T-cell (primary cell): ENCODE measurements at regions not wholly inside any gene's neighbourhood (a gene's known extent, or its start where the extent isn't known, plus 50 kb on each side); places are given as distances from the start of the nearest gene placed in this dataset.

Experiments used
- ATAC-seq, 4 experiments: fragments of 200-7000 bp in 3 of 4; fragments of 150-1000 bp in 1 of 4; cut with Tn5 transposase; replicated peaks in 1 of 4; 1 replicate in 3 of 4; 2 replicates in 1 of 4; pipeline ENCODE4 v1.10.0; 2021; ENCODE audit warnings: moderate library complexity in 3 of 4, mild to moderate bottlenecking in 2 of 4, moderate number of reproducible peaks in 1 of 4
- CTCF ChIA-PET, 2 donors: fragments of 300-600 bp; sonication (Branson Sonifier 250); formaldehyde crosslinking; loops; one replicate each; lab custom pipeline; 2022; ENCODE audit warnings: antibody characterized with exemption in 2 of 2; lab: Charles Lee
- POLR2A ChIA-PET, 2 donors: fragments of 300-600 bp; sonication (Branson Sonifier 250); formaldehyde crosslinking; loops; one replicate each; lab custom pipeline; 2022; ENCODE audit warnings: antibody characterized with exemption in 2 of 2; lab: Charles Lee
- DNase-seq, 35 experiments: peaks; one replicate each; pipeline versions ENCODE4 v3.0.0 to v3.0.0-alpha.2; 2013 to 2023
- H3K27ac ChIP-seq: one replicate; pipeline ENCODE4 v1.5.1; 2013; ENCODE audit warnings: low read length
- H3K27me3 ChIP-seq, 2 experiments: replicated peaks in 1 of 2; 1 replicate in 1 of 2; 2 replicates in 1 of 2; pipeline versions ENCODE4 v1.6.1 to v1.7.0; 2013; ENCODE audit warnings: low read length in 1 of 2, mixed read lengths in 1 of 2; ENCODE audit not compliant: control insufficient read depth in 2 of 2, insufficient read depth in 2 of 2; ENCODE audit errors: extremely low read depth in 1 of 2
- H3K36me3 ChIP-seq, 2 donors: 1 replicate in 1 of 2; 2 replicates in 1 of 2; pipeline versions ENCODE4 v1.6.1 to v1.7.0; 2013; ENCODE audit warnings: low read length in 1 of 2; ENCODE audit not compliant: control insufficient read depth in 2 of 2, insufficient read depth in 1 of 2; ENCODE audit errors: extremely low read depth in 1 of 2
- H3K4me1 ChIP-seq, 2 experiments: 1 replicate in 1 of 2; 2 replicates in 1 of 2; pipeline versions ENCODE4 v1.6.1 to v1.7.0; 2013; ENCODE audit warnings: low read length in 2 of 2, mixed read lengths in 1 of 2; ENCODE audit not compliant: insufficient read depth in 2 of 2, control insufficient read depth in 1 of 2; ENCODE audit errors: extremely low read depth in 1 of 2
- H3K4me3 ChIP-seq, 2 donors: 1 replicate in 1 of 2; 2 replicates in 1 of 2; pipeline versions ENCODE4 v1.5.1 to v1.7.0; 2013; ENCODE audit warnings: mild to moderate bottlenecking in 2 of 2, low read length in 1 of 2, moderate library complexity in 1 of 2; ENCODE audit not compliant: control insufficient read depth in 1 of 2; ENCODE audit errors: extremely low read depth in 1 of 2
- H3K9me3 ChIP-seq: 2 replicates; pipeline ENCODE4 v1.7.0; 2013
- H3K27ac Mint-ChIP-seq, 2 donors: one replicate each; pipeline ENCODE4 v1.8.0; 2020 to 2021; ENCODE audit warnings: mild to moderate bottlenecking in 2 of 2, mixed read lengths in 2 of 2
- H3K27me3 Mint-ChIP-seq, 2 donors: one replicate each; pipeline ENCODE4 v1.8.0; 2021 to 2022; ENCODE audit warnings: mixed read lengths in 2 of 2
- H3K36me3 Mint-ChIP-seq: one replicate; pipeline ENCODE4 v1.8.0; 2021; ENCODE audit warnings: mixed read lengths
- H3K4me1 Mint-ChIP-seq, 3 donors: one replicate each; pipeline ENCODE4 v1.8.0; 2020 to 2022; ENCODE audit warnings: mixed read lengths in 3 of 3, mild to moderate bottlenecking in 1 of 3
- H3K4me3 Mint-ChIP-seq, 3 donors: one replicate each; pipeline ENCODE4 v1.8.0; 2020 to 2022; ENCODE audit warnings: mild to moderate bottlenecking in 3 of 3, mixed read lengths in 3 of 3, moderate library complexity in 3 of 3
- H3K9me3 Mint-ChIP-seq, 3 donors: one replicate each; pipeline ENCODE4 v1.8.0; 2020 to 2022; ENCODE audit warnings: mixed read lengths in 3 of 3
- WGBS: methylation state at CpG from one replicate; pipeline ENCODE4 v1.1.5; 2013; ENCODE audit warnings: missing lambda C conversion rate; ENCODE audit not compliant: insufficient coverage; 5-methylcytosine and 5-hydroxymethylcytosine counted together

GRCh38 chr4:149005191-149005590 lies 563.0 kb upstream of the NR3C2 start:
- no peaks in the 10 kb centered on the region for H3K27me3 ChIP-seq
- ChIA-PET POLR2A (no interaction called here), CTCF (no interaction called here)
- ATAC-seq (no peak), DNase-seq (no peak)
- Mint-ChIP-seq H3K36me3 (no peaks in the 10 kb centered on the region), H3K4me1 (no peaks in the 10 kb centered on the region), H3K27ac (no peak overlapping the region), H3K9me3 (peaks cover 0 to 8% (median 0%) of the 10 kb centered on the region in 3 donors), H3K4me3 (no peak overlapping the region), H3K27me3 (no peaks in the 10 kb centered on the region)
- H3K4me1 ChIP-seq, result no peaks in the 10 kb centered on the region
- no peaks in the 10 kb centered on the region for H3K36me3 ChIP-seq
- no CpG with 5 or more reads among the region's 3 CpGs for WGBS
- H3K4me3 ChIP-seq, result no peak overlapping the region
- H3K27ac ChIP-seq, result no peak overlapping the region
- H3K9me3 ChIP-seq, result no peaks in the 10 kb centered on the region

- Mint-ChIP-seq H3K9me3 (peaks cover 0 to 8% (median 0%) of the 10 kb centered on the region in 3 donors), H3K4me1 (no peaks in the 10 kb centered on the region), H3K4me3 (no peak overlapping the region), H3K27ac (no peak overlapping the region), H3K27me3 (no peaks in the 10 kb centered on the region), H3K36me3 (no peaks in the 10 kb centered on the region)
- Histone ChIP-seq H3K27me3 (no peaks in the 10 kb centered on the region), H3K36me3 (no peaks in the 10 kb centered on the region), H3K9me3 (no peaks in the 10 kb centered on the region), H3K4me1 (no peaks in the 10 kb centered on the region), H3K27ac (no peak overlapping the region), H3K4me3 (no peak overlapping the region)
- no peak for DNase-seq
- ATAC-seq, result no peak
- ChIA-PET CTCF (no interaction called here), POLR2A (no interaction called here)
These were observed 557.7 kb upstream of the NR3C2 start for GRCh38 chr4:148999924-149000323.

- no peaks in the 10 kb centered on the region for H3K4me1 ChIP-seq
- ATAC-seq (no peak), DNase-seq (no peak)
- H3K9me3 ChIP-seq, result no peaks in the 10 kb centered on the region
- ChIA-PET POLR2A (no interaction called here), CTCF (no interaction called here)
- WGBS, result 61% methylated on average over 2 of the region's 2 CpGs
- Mint-ChIP-seq H3K9me3 (peaks cover 0 to 8% (median 0%) of the 10 kb centered on the region in 3 donors), H3K4me3 (no peak overlapping the region), H3K27me3 (no peaks in the 10 kb centered on the region), H3K36me3 (no peaks in the 10 kb centered on the region), H3K27ac (no peak overlapping the region), H3K4me1 (no peaks in the 10 kb centered on the region)
- no peak overlapping the region for H3K27ac ChIP-seq
- H3K36me3 ChIP-seq, result no peaks in the 10 kb centered on the region
- H3K27me3 ChIP-seq, result no peaks in the 10 kb centered on the region
- H3K4me3 ChIP-seq, result no peak overlapping the region
These were observed 556.5 kb upstream of the NR3C2 start for GRCh38 chr4:148998719-148999118.

- no peaks in the 10 kb centered on the region for H3K36me3 Mint-ChIP-seq
- no peaks in the 10 kb centered on the region for H3K9me3 Mint-ChIP-seq
- Histone ChIP-seq H3K36me3 (no peaks in the 10 kb centered on the region), H3K4me1 (no peaks in the 10 kb centered on the region), H3K9me3 (no peaks in the 10 kb centered on the region), H3K27me3 (peaks cover 0 to 3% of the 10 kb centered on the region in 2 experiments), H3K27ac (no peak overlapping the region), H3K4me3 (no peak overlapping the region)
- no peak for DNase-seq
- ChIA-PET CTCF (no interaction called here), POLR2A (no interaction called here)
- ATAC-seq, result no peak
- peaks cover 0 to 2% of the 10 kb centered on the region in 2 donors for H3K27me3 Mint-ChIP-seq
- no CpG with 5 or more reads among the region's 1 CpG for WGBS
- H3K4me1 Mint-ChIP-seq, result no peaks in the 10 kb centered on the region
- no peak overlapping the region for H3K4me3 Mint-ChIP-seq
- H3K27ac Mint-ChIP-seq, result no peak overlapping the region
These were observed 544.7 kb upstream of the NR3C2 start for GRCh38 chr4:148986951-148987350.

- Histone ChIP-seq H3K27ac (no peak overlapping the region), H3K36me3 (no peaks in the 10 kb centered on the region), H3K4me1 (no peaks in the 10 kb centered on the region), H3K9me3 (no peaks in the 10 kb centered on the region), H3K4me3 (no peak overlapping the region), H3K27me3 (peaks cover 0 to 3% of the 10 kb centered on the region in 2 experiments)
- ATAC-seq, result no peak
- no peak overlapping the region for H3K27ac Mint-ChIP-seq
- H3K4me1 Mint-ChIP-seq, result no peaks in the 10 kb centered on the region
- POLR2A ChIA-PET, result no interaction called here
- H3K36me3 Mint-ChIP-seq, result no peaks in the 10 kb centered on the region
- no peaks in the 10 kb centered on the region for H3K27me3 Mint-ChIP-seq
- CTCF ChIA-PET, result no interaction called here
- DNase-seq, result no peak
- WGBS, result no CpG with 5 or more reads among the region's 2 CpGs
- no peaks in the 10 kb centered on the region for H3K9me3 Mint-ChIP-seq
- no peak overlapping the region for H3K4me3 Mint-ChIP-seq
These were observed 542.7 kb upstream of the NR3C2 start for GRCh38 chr4:148984951-148985350.

GRCh38 chr4:148982200-148982599 lies 540.0 kb upstream of the NR3C2 start:
- Mint-ChIP-seq H3K4me3 (no peak overlapping the region), H3K27me3 (no peaks in the 10 kb centered on the region), H3K36me3 (no peaks in the 10 kb centered on the region), H3K9me3 (peaks cover 0 to 4% (median 3%) of the 10 kb centered on the region in 3 donors), H3K4me1 (no peaks in the 10 kb centered on the region), H3K27ac (no peak overlapping the region)
- POLR2A ChIA-PET, result no interaction called here
- H3K36me3 ChIP-seq, result no peaks in the 10 kb centered on the region
- 27% methylated on average over 2 of the region's 4 CpGs for WGBS
- no peak overlapping the region for H3K27ac ChIP-seq
- CTCF ChIA-PET, result no interaction called here
- H3K4me1 ChIP-seq, result no peaks in the 10 kb centered on the region
- DNase-seq (no peak), ATAC-seq (no peak)
- no peak overlapping the region for H3K4me3 ChIP-seq
- H3K9me3 ChIP-seq, result no peaks in the 10 kb centered on the region
- peaks cover 0 to 3% of the 10 kb centered on the region in 2 experiments for H3K27me3 ChIP-seq

- Histone ChIP-seq H3K4me1 (no peaks in the 10 kb centered on the region), H3K4me3 (no peak overlapping the region), H3K27ac (no peak overlapping the region), H3K27me3 (peaks cover 0 to 3% of the 10 kb centered on the region in 2 experiments), H3K36me3 (no peaks in the 10 kb centered on the region), H3K9me3 (no peaks in the 10 kb centered on the region)
- no peaks in the 10 kb centered on the region for H3K4me1 Mint-ChIP-seq
- DNase-seq (no peak), ATAC-seq (no peak)
- POLR2A ChIA-PET, result no interaction called here
- no peaks in the 10 kb centered on the region for H3K36me3 Mint-ChIP-seq
- no peaks in the 10 kb centered on the region for H3K27me3 Mint-ChIP-seq
- peaks cover 0 to 4% (median 3%) of the 10 kb centered on the region in 3 donors for H3K9me3 Mint-ChIP-seq
- no peak overlapping the region for H3K27ac Mint-ChIP-seq
- CTCF ChIA-PET, result no interaction called here
- H3K4me3 Mint-ChIP-seq, result no peak overlapping the region
These were observed 538.7 kb upstream of the NR3C2 start for GRCh38 chr4:148980782-148981480.
